ENCODE measurements at regions not wholly inside any gene's neighbourhood (a gene's known extent, or its start where the extent isn't known, plus 50 kb on each side); places are given as distances from the start of the nearest gene placed in this dataset.

- intact Hi-C loops (cut with DNase I; ENCODE audit: low total_unique reads), result no loop called here
- no peak for TF ChIP-seq CTCF (IDR thresholded peaks at IDR 0.05)
Observed at GRCh38 chr4:107283587-107284559, 247.8 kb upstream of the DKK2 start.

GRCh38 chr4:107279733-107280132 lies 243.6 kb upstream of the DKK2 start:
- Histone ChIP-seq H3K36me3 (no peaks in the 10 kb centered on the region), H3K27ac (no peak overlapping the region), H3K9me3 (no peaks in the 10 kb centered on the region), H3K4me3 (no peak overlapping the region), H3K4me1 (no peaks in the 10 kb centered on the region), H3K27me3 (no peaks in the 10 kb centered on the region)
- DNase-seq, result no peak
- no peak for TF ChIP-seq CTCF (IDR thresholded peaks at IDR 0.05)
- intact Hi-C loops (cut with DNase I; ENCODE audit: low total_unique reads), result no loop called here

More at GRCh38 chr4:107283587-107284559, 247.8 kb upstream of the DKK2 start:
- Histone ChIP-seq H3K4me1 (no peaks in the 10 kb centered on the region), H3K27me3 (no peaks in the 10 kb centered on the region), H3K9me3 (no peaks in the 10 kb centered on the region), H3K36me3 (no peaks in the 10 kb centered on the region), H3K27ac (no peak overlapping the region), H3K4me3 (no peak overlapping the region)
- no peak for DNase-seq

GRCh38 chr4:107278791-107279483 lies 242.8 kb upstream of the DKK2 start:
- H3K4me3 ChIP-seq, result no peak overlapping the region
- TF ChIP-seq CTCF (IDR thresholded peaks at IDR 0.05), result no peak

GRCh38 chr4:107276052-107276451 lies 239.9 kb upstream of the DKK2 start:
- no peak for TF ChIP-seq CTCF (IDR thresholded peaks at IDR 0.05)
- DNase-seq, result no peak
- Histone ChIP-seq H3K4me3 (no peak overlapping the region), H3K9me3 (no peaks in the 10 kb centered on the region), H3K27me3 (no peaks in the 10 kb centered on the region), H3K4me1 (no peaks in the 10 kb centered on the region), H3K27ac (no peak overlapping the region), H3K36me3 (no peaks in the 10 kb centered on the region)
- intact Hi-C loops (cut with DNase I; ENCODE audit: low total_unique reads), result no loop called here

More at GRCh38 chr4:107278791-107279483, 242.8 kb upstream of the DKK2 start:
- H3K36me3 ChIP-seq, result no peaks in the 10 kb centered on the region
- no peaks in the 10 kb centered on the region for H3K27me3 ChIP-seq
- intact Hi-C loops (cut with DNase I; ENCODE audit: low total_unique reads), result no loop called here
- no peaks in the 10 kb centered on the region for H3K4me1 ChIP-seq
- H3K27ac ChIP-seq, result no peak overlapping the region
- DNase-seq, result no peak
- H3K9me3 ChIP-seq, result no peaks in the 10 kb centered on the region

- H3K9me3 ChIP-seq, result no peaks in the 10 kb centered on the region
- no peak overlapping the region for H3K27ac ChIP-seq
- no peak for DNase-seq
- no peak for TF ChIP-seq CTCF (IDR thresholded peaks at IDR 0.05)
- no peaks in the 10 kb centered on the region for H3K36me3 ChIP-seq
- H3K4me3 ChIP-seq, result no peak overlapping the region
- intact Hi-C loops (cut with DNase I; ENCODE audit: low total_unique reads), result no loop called here
- H3K4me1 ChIP-seq, result no peaks in the 10 kb centered on the region
- H3K27me3 ChIP-seq, result no peaks in the 10 kb centered on the region
Observed at GRCh38 chr4:107275225-107275624, 239.1 kb upstream of the DKK2 start.
